NCI-H2107 treated with DMSO at 0.1 percent for 48 hours (cell line): ENCODE measurements at regions not wholly inside any gene's neighbourhood (a gene's known extent, or its start where the extent isn't known, plus 50 kb on each side); places are given as distances from the start of the nearest gene placed in this dataset.
"Not testable (repeated sequence)": the region's sequence is repeated elsewhere in the genome, so short reads cannot be mapped to it uniquely, and the experiment has no call there.

Experiments
- DNase-seq: peaks from one replicate; lab custom pipeline; 2025; ENCODE audit not compliant: unreplicated experiment; lab: John Stamatoyannopoulos, UW

- DNase-seq, result no peak
Observed at GRCh38 chr5:142259758-142260157, 65.1 kb downstream of the SPRY4 start.

GRCh38 chr5:142255831-142256230 lies 69.0 kb downstream of the SPRY4 start:
- DNase-seq, result no peak

- DNase-seq, result no peak
Observed at GRCh38 chr5:142254431-142254830, 70.4 kb downstream of the SPRY4 start.

GRCh38 chr5:142253938-142254337 lies 70.9 kb downstream of the SPRY4 start:
- no peak for DNase-seq

GRCh38 chr5:142250119-142250518 lies 74.7 kb downstream of the SPRY4 start:
- DNase-seq, result no peak

- no peak for DNase-seq
Observed at GRCh38 chr5:142248853-142249462, 75.9 kb downstream of the SPRY4 start.

GRCh38 chr5:142246258-142246657 lies 78.6 kb downstream of the SPRY4 start:
- DNase-seq, result no peak

- no peak for DNase-seq
Observed at GRCh38 chr5:142245786-142246185, 79.0 kb downstream of the SPRY4 start.

- DNase-seq, result no peak
Observed at GRCh38 chr5:142244440-142244839, 80.4 kb downstream of the SPRY4 start.

- DNase-seq, result no peak
Observed at GRCh38 chr5:142242272-142242671, 82.5 kb downstream of the SPRY4 start.

- DNase-seq, result no peak
Observed at GRCh38 chr5:142239394-142240159, 85.2 kb downstream of the SPRY4 start.

GRCh38 chr5:142237707-142238106 lies 87.1 kb downstream of the SPRY4 start:
- DNase-seq, result no peak

GRCh38 chr5:142236673-142237290 lies 88.0 kb downstream of the SPRY4 start:
- not testable (repeated sequence) for DNase-seq

GRCh38 chr5:142235870-142236672 lies 88.8 kb downstream of the SPRY4 start:
- DNase-seq, result no peak

- DNase-seq, result no peak
Observed at GRCh38 chr5:142235050-142235797, 89.6 kb downstream of the SPRY4 start.

GRCh38 chr5:142233083-142234032 lies 91.5 kb downstream of the SPRY4 start:
- DNase-seq, result no peak

- not testable (repeated sequence) for DNase-seq
Observed at GRCh38 chr5:142230949-142231348, 93.9 kb downstream of the SPRY4 start.

GRCh38 chr5:142225141-142225540 lies 99.7 kb downstream of the SPRY4 start:
- DNase-seq, result no peak

GRCh38 chr5:142222866-142223558 lies 101.8 kb downstream of the SPRY4 start:
- DNase-seq, result no peak
